Mesothelial cell of epicardium (in vitro differentiated cells): ENCODE measurements at regions not wholly inside any gene's neighbourhood (a gene's known extent, or its start where the extent isn't known, plus 50 kb on each side); places are given as distances from the start of the nearest gene placed in this dataset.
A peak's percentile ranks its signal among the peaks of the same experiment; 100 is the strongest.

Experiments
- DNase-seq, 2 experiments: peaks; one replicate each; pipeline ENCODE4 v3.0.0; 2021; ENCODE audit warnings: low spot score in 2 of 2; ENCODE audit not compliant: unreplicated experiment in 2 of 2
- H3K27ac Mint-ChIP-seq: 2 replicates; pipeline ENCODE4 v1.8.0; 2021; ENCODE audit warnings: mixed read lengths
- H3K27me3 Mint-ChIP-seq: 2 replicates; pipeline ENCODE4 v1.8.0; 2021; ENCODE audit warnings: low read depth, mixed read lengths
- H3K36me3 Mint-ChIP-seq: 2 replicates; pipeline ENCODE4 v1.8.0; 2021; ENCODE audit warnings: mixed read lengths
- H3K4me1 Mint-ChIP-seq: 2 replicates; pipeline ENCODE4 v1.8.0; 2021; ENCODE audit warnings: mixed read lengths
- H3K4me3 Mint-ChIP-seq: 2 replicates; pipeline ENCODE4 v1.8.0; 2021; ENCODE audit warnings: mild to moderate bottlenecking, moderate library complexity, mixed read lengths
- H3K9me3 Mint-ChIP-seq: 2 replicates; pipeline ENCODE4 v1.8.0; 2021; ENCODE audit warnings: mixed read lengths
- CTCF ChIP-seq: fragments of 200-600 bp; sonication (generic); IDR thresholded peaks from one replicate; pipeline ENCODE4 v1.5.0; 2021; ENCODE audit warnings: antibody characterized with exemption; ENCODE audit not compliant: unreplicated experiment

- Mint-ChIP-seq H3K4me3 (no peak overlapping the region), H3K36me3 (peaks cover 4% of the 10 kb centered on the region), H3K27me3 (no peaks in the 10 kb centered on the region), H3K9me3 (peaks cover 9% of the 10 kb centered on the region), H3K27ac (no peak overlapping the region), H3K4me1 (peaks cover 37% of the 10 kb centered on the region)
- no peak for TF ChIP-seq CTCF
- no peak for DNase-seq
Observed at GRCh38 chr6:139529420-139529819, 155.0 kb upstream of the CITED2 start.

- Mint-ChIP-seq H3K4me1 (peaks cover 28% of the 10 kb centered on the region), H3K36me3 (peaks cover 4% of the 10 kb centered on the region), H3K4me3 (no peak overlapping the region), H3K9me3 (peaks cover 9% of the 10 kb centered on the region), H3K27me3 (no peaks in the 10 kb centered on the region), H3K27ac (no peak overlapping the region)
- TF ChIP-seq CTCF, result no peak
- DNase-seq, result no peak
Observed at GRCh38 chr6:139528471-139528870, 154.0 kb upstream of the CITED2 start.

- H3K27ac Mint-ChIP-seq, result peak overlapping the region; percentile 71
- peaks cover 4% of the 10 kb centered on the region for H3K36me3 Mint-ChIP-seq
- H3K9me3 Mint-ChIP-seq, result peaks cover 12% of the 10 kb centered on the region
- no peak for TF ChIP-seq CTCF
- peaks cover 20% of the 10 kb centered on the region for H3K4me1 Mint-ChIP-seq
- DNase-seq, result no peak
- H3K27me3 Mint-ChIP-seq, result no peaks in the 10 kb centered on the region
- H3K4me3 Mint-ChIP-seq, result no peak overlapping the region
Observed at GRCh38 chr6:139525415-139525814, 151.0 kb upstream of the CITED2 start.

GRCh38 chr6:139523986-139524385 lies 149.5 kb upstream of the CITED2 start:
- TF ChIP-seq CTCF, result no peak
- Mint-ChIP-seq H3K4me3 (no peak overlapping the region), H3K36me3 (peaks cover 4% of the 10 kb centered on the region), H3K9me3 (peaks cover 12% of the 10 kb centered on the region), H3K4me1 (peaks cover 24% of the 10 kb centered on the region), H3K27me3 (no peaks in the 10 kb centered on the region), H3K27ac (no peak overlapping the region)
- DNase-seq, result no peak

GRCh38 chr6:139522511-139523220 lies 148.2 kb upstream of the CITED2 start:
- no peaks in the 10 kb centered on the region for H3K27me3 Mint-ChIP-seq
- DNase-seq, result no peak
- no peak for TF ChIP-seq CTCF
- H3K4me3 Mint-ChIP-seq, result no peak overlapping the region
- peaks cover 4% of the 10 kb centered on the region for H3K36me3 Mint-ChIP-seq
- no peak overlapping the region for H3K27ac Mint-ChIP-seq
- peaks cover 10% of the 10 kb centered on the region for H3K9me3 Mint-ChIP-seq
- H3K4me1 Mint-ChIP-seq, result peaks cover 33% of the 10 kb centered on the region

- no peak for DNase-seq
- Mint-ChIP-seq H3K4me3 (no peak overlapping the region), H3K27me3 (no peaks in the 10 kb centered on the region), H3K27ac (no peak overlapping the region), H3K4me1 (peaks cover 38% of the 10 kb centered on the region), H3K36me3 (no peaks in the 10 kb centered on the region), H3K9me3 (peaks cover 3% of the 10 kb centered on the region)
- TF ChIP-seq CTCF, result no peak
Observed at GRCh38 chr6:139521338-139521737, 146.9 kb upstream of the CITED2 start.
